Dedifferentiated amniotic fluid mesenchymal stem cell (primary cell): ENCODE measurements at regions not wholly inside any gene's neighbourhood (a gene's known extent, or its start where the extent isn't known, plus 50 kb on each side); places are given as distances from the start of the nearest gene placed in this dataset.
"Not testable (repeated sequence)": the region's sequence is repeated elsewhere in the genome, so short reads cannot be mapped to it uniquely, and the experiment has no call there.

Experiments
- DNase-seq: peaks from one replicate; pipeline ENCODE4 v3.0.0-alpha.2; 2016; ENCODE audit errors: extremely low spot score

GRCh38 chr7:27412164-27412563 is 169.6 kb downstream of the EVX1 start:
- no peak for DNase-seq

DNA sequence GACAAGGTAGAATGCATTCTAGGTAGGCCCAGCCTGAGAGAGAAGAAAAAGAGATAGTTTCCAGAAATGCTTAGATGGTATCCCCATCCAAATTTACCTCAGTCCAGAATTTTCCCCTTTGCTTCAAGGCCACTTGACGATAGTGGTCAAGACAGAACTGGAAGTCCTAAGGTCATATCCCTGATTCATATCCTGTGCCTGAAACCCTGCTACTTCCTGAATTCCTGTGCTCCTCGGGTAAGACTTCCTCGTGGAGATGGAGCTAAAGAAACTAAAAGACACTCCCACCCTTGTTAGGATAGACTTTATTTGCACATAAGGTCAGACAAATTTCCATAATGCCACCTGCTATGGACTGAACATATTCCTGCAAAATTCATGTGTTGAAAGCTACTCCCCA is 175.9 kb downstream of the EVX1 start:
- DNase-seq, result no peak

DNA sequence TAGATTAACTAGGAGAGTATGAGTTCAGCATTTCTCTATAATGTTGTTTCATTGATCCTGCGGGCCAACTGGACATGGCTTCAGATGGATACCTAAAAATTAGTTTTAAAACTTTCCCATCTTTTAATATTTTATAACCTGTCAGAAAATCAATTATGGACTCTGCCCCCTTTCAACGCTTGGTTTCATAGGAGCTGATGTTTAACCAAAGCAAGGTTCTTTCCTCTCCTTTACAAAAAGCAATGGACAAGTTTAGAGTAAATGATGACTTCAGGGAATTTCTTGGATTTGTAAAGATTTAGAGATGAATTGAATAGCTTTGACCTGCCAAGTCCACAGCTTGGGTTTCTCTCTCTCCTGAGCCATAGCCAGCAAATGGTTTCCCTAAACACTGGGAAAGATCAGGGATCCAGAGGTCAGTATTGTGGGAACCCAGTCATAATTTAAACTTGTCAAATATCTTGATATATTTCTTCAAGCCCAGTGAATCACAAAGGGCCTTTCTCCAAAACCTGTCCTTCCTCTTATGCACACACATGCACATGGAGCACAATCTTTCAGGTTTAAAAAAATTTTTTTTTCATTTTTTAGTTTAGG is 177.1 kb downstream of the EVX1 start:
- no peak for DNase-seq

DNA sequence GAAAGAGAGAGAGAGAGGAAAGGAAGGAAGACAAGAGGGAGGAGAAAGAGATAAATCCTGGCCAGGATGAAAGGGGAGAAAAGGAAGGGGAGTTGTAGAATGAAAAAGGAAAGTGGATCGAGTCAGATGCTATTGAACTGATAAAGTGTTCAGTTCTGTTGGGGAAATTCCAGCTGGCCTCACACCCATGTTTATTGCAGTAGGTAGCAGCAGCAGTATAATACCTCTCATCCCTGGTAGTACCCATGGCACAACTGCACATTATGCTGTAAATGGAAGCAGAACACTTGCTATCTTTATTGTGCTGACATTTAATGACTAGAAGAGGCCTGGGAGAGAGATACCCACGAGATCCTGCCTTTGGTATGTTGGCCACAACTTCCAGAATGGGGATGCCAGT is 178.1 kb downstream of the EVX1 start:
- DNase-seq, result no peak

DNA sequence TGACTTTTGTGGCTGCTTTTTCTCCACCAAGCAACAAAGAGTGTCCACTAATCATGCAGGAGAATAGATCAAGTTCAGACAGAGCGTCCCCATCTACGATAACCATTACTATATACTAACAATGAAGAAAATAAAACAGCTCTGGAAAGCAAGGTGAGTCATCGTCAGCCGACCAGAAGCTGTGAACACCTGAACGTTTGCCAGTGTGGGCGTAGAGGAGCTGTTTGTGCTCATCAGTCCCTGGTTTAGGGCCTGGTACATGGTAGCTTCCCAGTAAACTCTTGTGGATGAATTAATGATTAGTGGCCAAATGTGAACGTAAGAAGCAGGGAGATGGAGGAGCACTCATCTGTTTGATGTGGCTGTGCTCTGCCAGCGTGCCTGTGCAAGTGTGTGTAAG is 180.7 kb downstream of the EVX1 start:
- no peak for DNase-seq

GRCh38 chr7:27423821-27424220 is 181.2 kb downstream of the EVX1 start:
- no peak for DNase-seq

DNA sequence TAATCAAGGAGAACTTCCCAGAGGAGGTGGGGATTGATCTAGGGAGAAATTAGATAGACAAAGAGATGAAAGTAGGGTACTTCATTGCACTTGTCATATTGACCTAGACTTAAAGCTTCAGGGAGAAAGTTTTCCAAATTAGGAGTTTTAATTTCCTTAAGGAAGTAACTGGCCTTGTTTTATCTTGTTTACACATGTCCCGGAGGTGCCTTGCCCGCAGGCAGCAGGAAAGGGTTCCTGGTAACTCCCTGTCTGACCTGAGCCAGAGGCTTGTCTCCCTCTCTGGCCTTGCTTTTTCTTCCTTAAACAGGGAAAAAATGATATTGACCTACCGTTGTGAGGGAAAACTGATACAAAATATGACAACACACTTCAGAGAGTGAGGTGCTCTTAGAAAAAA is 181.6 kb downstream of the EVX1 start:
- DNase-seq, result no peak

DNA sequence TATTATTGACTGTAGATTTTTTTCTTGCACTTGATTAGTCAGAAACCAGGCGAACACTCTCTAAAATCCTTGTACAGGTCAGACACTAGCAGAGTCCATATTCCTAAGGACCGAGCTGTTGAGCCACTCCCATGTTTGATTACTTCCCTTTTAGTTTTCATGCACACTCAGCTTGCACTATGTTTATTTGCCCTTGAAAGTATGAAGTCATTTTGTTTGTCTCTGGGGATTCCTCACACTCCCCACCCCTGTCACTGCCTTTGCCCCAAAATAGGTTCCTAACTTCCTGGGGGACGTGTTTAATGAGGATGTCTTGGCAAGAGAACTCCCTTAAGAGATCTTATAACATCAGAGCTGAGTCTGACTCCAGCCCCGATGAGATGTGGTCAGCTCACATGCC is 182.1 kb downstream of the EVX1 start:
- DNase-seq, result no peak

DNA sequence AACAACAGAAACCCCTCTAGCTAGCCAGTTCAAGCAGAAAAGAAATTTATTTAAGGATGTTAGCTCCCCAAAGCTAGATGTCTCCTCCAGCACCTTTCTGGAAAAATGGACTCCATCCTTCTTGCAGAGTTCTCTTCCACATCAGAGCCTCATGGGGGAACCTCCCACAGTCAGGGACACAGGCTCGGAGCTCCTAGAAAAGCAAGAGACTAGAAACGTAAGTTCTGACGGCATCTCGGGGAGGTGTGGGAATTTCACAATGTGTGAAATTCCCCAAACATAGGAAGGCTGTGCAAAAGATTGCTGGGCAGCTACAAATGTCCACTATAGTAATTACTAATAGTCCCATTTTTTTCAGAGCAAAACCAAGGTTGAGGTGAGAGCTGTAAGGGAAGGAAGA is 184.8 kb downstream of the EVX1 start:
- DNase-seq, result no peak

DNA sequence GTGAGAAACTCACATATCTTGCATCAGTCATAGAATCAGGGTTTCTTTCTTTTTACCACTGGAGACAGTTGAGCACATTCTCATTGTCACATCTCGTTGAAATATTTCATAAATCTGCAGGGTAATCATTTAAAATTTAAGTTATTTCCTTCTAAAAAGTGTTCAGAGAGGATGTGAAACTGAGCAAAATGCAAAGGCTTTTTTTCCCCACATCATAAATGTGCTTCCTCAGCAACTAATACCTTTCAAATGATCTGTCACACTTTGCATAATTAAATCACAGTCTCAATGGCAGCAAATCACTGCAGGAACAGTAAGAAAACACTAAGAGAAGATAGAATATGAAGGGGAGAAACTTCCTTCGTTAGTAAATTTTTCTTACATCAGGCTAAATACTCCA is 187.5 kb downstream of the EVX1 start:
- DNase-seq, result no peak

GRCh38 chr7:27431465-27431864 is 188.9 kb downstream of the EVX1 start:
- DNase-seq, result no peak

- no peak for DNase-seq
Measured at GRCh38 chr7:27433581-27433980, 191.0 kb downstream of the EVX1 start.

- no peak for DNase-seq
Measured at GRCh38 chr7:27434756-27435400, 192.3 kb downstream of the EVX1 start.

DNA sequence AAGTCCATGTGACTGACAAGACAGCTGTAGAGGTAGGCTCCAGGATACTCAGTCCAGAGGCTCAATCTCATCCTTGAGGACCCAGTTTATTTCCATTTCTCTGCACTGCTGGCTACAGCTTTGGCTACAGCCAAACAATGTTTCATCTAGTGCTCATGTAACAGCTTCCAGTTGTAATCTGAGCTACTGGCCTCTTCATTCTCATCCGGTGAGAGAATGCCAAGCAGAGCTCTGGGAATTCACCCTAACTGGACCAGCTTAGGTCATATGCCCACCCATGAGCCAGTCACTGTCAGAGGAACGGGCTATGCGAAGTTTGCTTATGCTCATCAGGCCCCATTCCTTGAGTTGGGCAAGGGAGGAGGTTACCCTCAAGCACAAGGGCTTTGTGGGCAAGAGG is 192.9 kb downstream of the EVX1 start:
- DNase-seq, result no peak

DNA sequence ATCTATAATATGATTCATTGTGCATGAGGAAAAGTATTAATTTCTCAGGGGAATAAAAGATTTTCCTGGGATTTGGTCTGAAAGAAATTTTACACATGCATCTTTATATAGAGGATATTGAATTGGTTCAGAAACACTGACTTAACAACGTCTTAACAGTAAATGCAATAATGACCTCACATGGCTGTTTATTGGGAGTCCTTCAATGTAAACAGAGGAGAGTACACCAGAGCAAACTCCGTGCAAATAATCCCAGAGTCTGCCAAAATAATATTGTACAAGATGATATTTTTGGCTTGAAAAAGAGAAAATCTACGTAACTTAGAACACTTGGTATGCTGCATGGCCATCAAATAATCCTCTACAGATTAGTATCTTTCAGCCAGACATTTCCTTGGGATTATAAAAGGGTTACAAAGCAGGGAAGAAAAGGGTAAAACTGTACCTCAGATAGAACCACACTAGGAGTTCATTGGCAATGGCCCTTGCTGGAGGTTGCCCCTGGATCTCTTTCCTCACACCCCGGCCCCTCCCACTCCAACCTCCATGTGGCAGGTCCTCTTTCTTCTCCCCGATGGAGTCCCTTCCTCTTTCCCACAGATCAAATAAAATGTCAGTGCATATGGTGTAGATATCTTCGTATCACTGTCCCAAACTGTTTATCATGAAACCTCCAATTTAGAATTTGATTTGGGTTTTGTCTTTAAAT is 196.4 kb downstream of the EVX1 start:
- no peak for DNase-seq

DNA sequence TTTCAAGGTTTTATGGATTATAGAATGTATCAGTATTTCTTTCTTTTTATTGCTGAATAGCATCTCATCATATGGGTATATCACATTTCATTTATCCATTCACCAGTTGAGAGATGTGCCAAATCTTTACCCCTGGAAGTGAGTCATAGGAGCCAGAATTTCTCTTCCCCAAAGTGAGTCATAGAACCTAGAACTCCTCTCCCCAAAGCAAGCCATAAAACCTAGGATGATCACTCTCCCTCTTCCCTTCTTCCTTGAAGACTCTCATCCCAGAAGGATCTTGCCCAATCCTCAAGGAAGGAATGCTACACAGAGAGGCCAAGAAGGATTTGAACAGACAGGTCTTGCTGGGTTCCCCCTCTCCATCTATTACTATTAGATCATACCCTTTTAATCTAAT is 199.9 kb downstream of the EVX1 start:
- no peak for DNase-seq

GRCh38 chr7:27449046-27449445 is 206.4 kb downstream of the EVX1 start:
- not testable (repeated sequence) for DNase-seq

- no peak for DNase-seq
Measured at GRCh38 chr7:27453702-27454405, 208.8 kb downstream of the HIBADH start.

DNA sequence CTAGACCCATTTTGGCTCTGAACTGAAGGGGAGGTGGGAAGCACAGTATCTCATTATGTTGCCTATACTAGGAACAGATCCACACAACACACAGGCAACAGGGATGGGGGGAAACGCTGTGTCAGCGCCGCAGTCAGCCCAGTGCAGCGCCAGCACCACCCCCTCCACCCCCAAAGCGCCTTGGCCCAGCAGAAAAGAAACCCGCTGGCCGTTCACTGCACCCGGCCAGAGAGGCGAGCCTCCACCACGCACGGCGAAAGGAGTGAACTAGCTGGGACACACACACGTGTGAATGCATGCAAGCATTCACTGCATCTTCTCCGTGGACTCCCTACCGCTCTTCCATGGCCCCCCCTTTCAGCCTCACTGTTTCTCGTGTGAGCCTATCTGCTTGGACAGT is 205.6 kb downstream of the HIBADH start:
- DNase-seq, result not testable (repeated sequence)

GRCh38 chr7:27457603-27458565 is 204.8 kb downstream of the HIBADH start:
- not testable (repeated sequence) for DNase-seq

- DNase-seq, result no peak
Measured at GRCh38 chr7:27459021-27459730, 203.5 kb downstream of the HIBADH start.
